Gastrocnemius medialis (tissue), 4 donors: ENCODE measurements at regions not wholly inside any gene's neighbourhood (a gene's known extent, or its start where the extent isn't known, plus 50 kb on each side); places are given as distances from the start of the nearest gene placed in this dataset.

Source experiments
- CTCF ChIP-seq, 5 experiments: fragments of 450-650 bp in 3 of 5; fragments of 200-600 bp in 2 of 5; sonication (generic) in 2 of 5; IDR thresholded peaks in 4 of 5; conservative IDR thresholded peaks in 1 of 5; 1 replicate in 4 of 5; 2 replicates in 1 of 5; pipeline ENCODE4 v1.5.1; 2016 to 2019; ENCODE audit warnings: antibody characterized with exemption in 5 of 5, mild to moderate bottlenecking in 3 of 5, moderate library complexity in 3 of 5
- POLR2A ChIP-seq, 2 donors: fragments of 450-650 bp; IDR thresholded peaks; one replicate each; pipeline ENCODE4 v1.6.1; 2017; ENCODE audit warnings: antibody characterized with exemption in 2 of 2, mild to moderate bottlenecking in 2 of 2, moderate library complexity in 2 of 2

- TF ChIP-seq CTCF (IDR thresholded peaks at IDR 0.05 in 4 of 5, conservative IDR thresholded peaks at IDR 0.05 in 1 of 5): no peak
- TF ChIP-seq POLR2A (IDR thresholded peaks at IDR 0.05): no peak
These were observed 74.0 kb upstream of the TOP1 start for GRCh38 chr20:40954521-40955165.
